CD14-positive monocyte (primary cell): ENCODE measurements at regions not wholly inside any gene's neighbourhood (a gene's known extent, or its start where the extent isn't known, plus 50 kb on each side); places are given as distances from the start of the nearest gene placed in this dataset.

Experiments used
- DNase-seq, 3 donors: peaks; one replicate each; pipeline ENCODE4 v3.0.0-alpha.2; 2011 to 2022
- H2AFZ ChIP-seq: 2 replicates; pipeline ENCODE4 v1.6.0; 2012; ENCODE audit warnings: mild to moderate bottlenecking, low read depth, low read length, inconsistent platforms; ENCODE audit not compliant: insufficient read depth, poor library complexity, severe bottlenecking
- H3K27ac ChIP-seq, 2 donors: 1 replicate in 1 of 2; 2 replicates in 1 of 2; pipeline ENCODE4 v1.5.1; 2012 to 2013; ENCODE audit warnings: low read length in 2 of 2, control low read depth in 1 of 2, inconsistent platforms in 1 of 2, low read depth in 1 of 2, mild to moderate bottlenecking in 1 of 2
- H3K27me3 ChIP-seq, 2 donors: one replicate each; pipeline versions ENCODE4 v1.6.0 to v1.6.1; 2011 to 2013; ENCODE audit warnings: low read length in 2 of 2; ENCODE audit not compliant: control insufficient read depth in 2 of 2, insufficient read depth in 2 of 2
- H3K36me3 ChIP-seq, 2 donors: replicated peaks in 1 of 2; 1 replicate in 1 of 2; 2 replicates in 1 of 2; pipeline versions ENCODE4 v1.5.1 to v1.6.1; 2012 to 2013; ENCODE audit warnings: low read length in 2 of 2, control low read depth in 1 of 2, inconsistent platforms in 1 of 2, mild to moderate bottlenecking in 1 of 2; ENCODE audit not compliant: insufficient read depth in 2 of 2, control insufficient read depth in 1 of 2
- H3K4me1 ChIP-seq, 2 donors: 1 replicate in 1 of 2; 2 replicates in 1 of 2; pipeline versions ENCODE4 v1.5.1 to v1.6.1; 2012 to 2013; ENCODE audit warnings: low read length in 2 of 2, control low read depth in 1 of 2, inconsistent platforms in 1 of 2, mild to moderate bottlenecking in 1 of 2, moderate library complexity in 1 of 2; ENCODE audit not compliant: insufficient read depth in 2 of 2, control insufficient read depth in 1 of 2
- H3K4me2 ChIP-seq: replicated peaks from 2 replicates; pipeline ENCODE3; 2012; ENCODE audit warnings: low read length, moderate library complexity, mild to moderate bottlenecking; ENCODE audit not compliant: poor library complexity, severe bottlenecking; ENCODE audit errors: extremely low read depth
- H3K4me3 ChIP-seq, 3 experiments: fragments of 200-600 bp in 1 of 3; sonication (generic) in 1 of 3; replicated peaks in 1 of 3; 1 replicate in 2 of 3; 2 replicates in 1 of 3; pipeline ENCODE4 v1.5.1; 2011 to 2013; ENCODE audit warnings: low read length in 3 of 3, mild to moderate bottlenecking in 3 of 3, control low read depth in 2 of 3, low read depth in 2 of 3, inconsistent platforms in 1 of 3, moderate library complexity in 1 of 3
- H3K79me2 ChIP-seq: 2 replicates; pipeline ENCODE4 v1.6.0; 2012; ENCODE audit warnings: mild to moderate bottlenecking, control low read depth, inconsistent platforms, low read length, moderate library complexity; ENCODE audit not compliant: insufficient read depth
- H3K9ac ChIP-seq: 2 replicates; pipeline ENCODE4 v1.6.0; 2017; ENCODE audit warnings: low read length, mild to moderate bottlenecking; ENCODE audit not compliant: insufficient read depth, poor library complexity, severe bottlenecking
- H3K9me3 ChIP-seq, 2 donors: replicated peaks in 1 of 2; 1 replicate in 1 of 2; 2 replicates in 1 of 2; pipeline versions ENCODE4 v1.5.1 to v1.6.1; 2012 to 2013; ENCODE audit warnings: low read length in 2 of 2, control low read depth in 1 of 2; ENCODE audit not compliant: control insufficient read depth in 1 of 2, insufficient read depth in 1 of 2
- H4K20me1 ChIP-seq: 2 replicates; pipeline ENCODE4 v1.6.0; 2012; ENCODE audit warnings: mild to moderate bottlenecking, low read length, control low read depth, moderate library complexity; ENCODE audit not compliant: insufficient read depth
- H3K27ac Mint-ChIP-seq, 7 donors: one replicate each; pipeline ENCODE4 v1.8.0; 2020; ENCODE audit warnings: mild to moderate bottlenecking in 7 of 7, mixed read lengths in 7 of 7, moderate library complexity in 6 of 7, inconsistent platforms in 2 of 7
- H3K27me3 Mint-ChIP-seq, 3 donors: one replicate each; pipeline ENCODE4 v1.8.0; 2021 to 2022; ENCODE audit warnings: low read depth in 3 of 3, mild to moderate bottlenecking in 3 of 3, mixed read lengths in 3 of 3, moderate library complexity in 3 of 3, inconsistent platforms in 1 of 3
- H3K36me3 Mint-ChIP-seq, 2 donors: one replicate each; pipeline ENCODE4 v1.8.0; 2020; ENCODE audit warnings: mixed read lengths in 2 of 2, inconsistent platforms in 1 of 2, mild to moderate bottlenecking in 1 of 2
- H3K4me1 Mint-ChIP-seq: one replicate; pipeline ENCODE4 v1.8.0; 2020; ENCODE audit warnings: mild to moderate bottlenecking, mixed read lengths
- H3K4me3 Mint-ChIP-seq, 2 donors: one replicate each; pipeline ENCODE4 v1.8.0; 2020; ENCODE audit warnings: mild to moderate bottlenecking in 2 of 2, mixed read lengths in 2 of 2, moderate library complexity in 1 of 2
- H3K9me3 Mint-ChIP-seq, 7 donors: one replicate each; pipeline ENCODE4 v1.8.0; 2020 to 2022; ENCODE audit warnings: mixed read lengths in 7 of 7, mild to moderate bottlenecking in 6 of 7, moderate library complexity in 6 of 7, inconsistent platforms in 2 of 7
- WGBS: methylation state at CpG from one replicate; pipeline ENCODE4 v1.1.5; 2013; ENCODE audit warnings: missing lambda C conversion rate; ENCODE audit not compliant: insufficient coverage; 5-methylcytosine and 5-hydroxymethylcytosine counted together
- intact Hi-C, 2 donors: fragments of 100-400 bp; cut with micrococcal nuclease; formaldehyde crosslinking; loops; one replicate each; pipeline versions ENCODE4 v1.15.0 to v1.15.1; 2023
- TF ChIP-seq, protein P1 (sequence below): fragments of 200-600 bp; IDR thresholded peaks from one replicate; pipeline ENCODE4 v1.8.0; 2022; ENCODE audit warnings: antibody characterized with exemption, mild to moderate bottlenecking

DNA sequence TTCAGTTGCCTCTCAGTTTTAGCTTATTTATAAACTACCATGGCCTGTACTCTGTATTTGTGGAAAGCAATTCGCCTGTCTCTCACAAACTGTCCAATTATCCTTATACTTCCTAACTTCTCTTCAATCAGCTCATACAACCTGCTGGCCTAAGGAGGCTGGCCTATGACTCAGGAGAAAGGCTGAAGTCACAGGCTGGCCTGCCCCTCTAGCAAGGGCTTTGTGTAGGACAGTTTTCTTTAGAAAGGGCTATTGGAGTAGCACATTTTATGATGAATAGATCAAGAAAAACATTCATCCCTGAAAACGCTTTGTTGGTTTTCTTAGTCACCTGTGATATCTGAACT, 988.7 kb upstream of the ARRDC3 start:
- no peak for DNase-seq
- H3K9me3 Mint-ChIP-seq: peaks cover 0 to 10% (median 2%) of the 10 kb centered on the region in 7 donors
- H3K4me3 Mint-ChIP-seq: no peak overlapping the region
- Histone ChIP-seq H3K9me3 (peaks cover 8 to 13% of the 10 kb centered on the region in 2 donors), H3K36me3 (no peaks in the 10 kb centered on the region), H3K79me2 (no peaks in the 10 kb centered on the region), H3K27ac (no peak overlapping the region), H3K4me1 (no peaks in the 10 kb centered on the region), H3K4me3 (no peak overlapping the region), H3K9ac (no peak overlapping the region), H2AFZ (no peak overlapping the region), H3K27me3 (no peaks in the 10 kb centered on the region), H3K4me2 (no peak overlapping the region), H4K20me1 (no peaks in the 10 kb centered on the region)
- TF ChIP-seq, protein P1, sequence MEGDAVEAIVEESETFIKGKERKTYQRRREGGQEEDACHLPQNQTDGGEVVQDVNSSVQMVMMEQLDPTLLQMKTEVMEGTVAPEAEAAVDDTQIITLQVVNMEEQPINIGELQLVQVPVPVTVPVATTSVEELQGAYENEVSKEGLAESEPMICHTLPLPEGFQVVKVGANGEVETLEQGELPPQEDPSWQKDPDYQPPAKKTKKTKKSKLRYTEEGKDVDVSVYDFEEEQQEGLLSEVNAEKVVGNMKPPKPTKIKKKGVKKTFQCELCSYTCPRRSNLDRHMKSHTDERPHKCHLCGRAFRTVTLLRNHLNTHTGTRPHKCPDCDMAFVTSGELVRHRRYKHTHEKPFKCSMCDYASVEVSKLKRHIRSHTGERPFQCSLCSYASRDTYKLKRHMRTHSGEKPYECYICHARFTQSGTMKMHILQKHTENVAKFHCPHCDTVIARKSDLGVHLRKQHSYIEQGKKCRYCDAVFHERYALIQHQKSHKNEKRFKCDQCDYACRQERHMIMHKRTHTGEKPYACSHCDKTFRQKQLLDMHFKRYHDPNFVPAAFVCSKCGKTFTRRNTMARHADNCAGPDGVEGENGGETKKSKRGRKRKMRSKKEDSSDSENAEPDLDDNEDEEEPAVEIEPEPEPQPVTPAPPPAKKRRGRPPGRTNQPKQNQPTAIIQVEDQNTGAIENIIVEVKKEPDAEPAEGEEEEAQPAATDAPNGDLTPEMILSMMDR: no peak
- H3K27ac Mint-ChIP-seq: no peak overlapping the region
- WGBS: no CpG with 5 or more reads among the region's 2 CpGs
- H3K4me1 Mint-ChIP-seq: no peaks in the 10 kb centered on the region
- no peaks in the 10 kb centered on the region for H3K27me3 Mint-ChIP-seq
- intact Hi-C loops: no loop called here
- H3K36me3 Mint-ChIP-seq: no peaks in the 10 kb centered on the region

DNA sequence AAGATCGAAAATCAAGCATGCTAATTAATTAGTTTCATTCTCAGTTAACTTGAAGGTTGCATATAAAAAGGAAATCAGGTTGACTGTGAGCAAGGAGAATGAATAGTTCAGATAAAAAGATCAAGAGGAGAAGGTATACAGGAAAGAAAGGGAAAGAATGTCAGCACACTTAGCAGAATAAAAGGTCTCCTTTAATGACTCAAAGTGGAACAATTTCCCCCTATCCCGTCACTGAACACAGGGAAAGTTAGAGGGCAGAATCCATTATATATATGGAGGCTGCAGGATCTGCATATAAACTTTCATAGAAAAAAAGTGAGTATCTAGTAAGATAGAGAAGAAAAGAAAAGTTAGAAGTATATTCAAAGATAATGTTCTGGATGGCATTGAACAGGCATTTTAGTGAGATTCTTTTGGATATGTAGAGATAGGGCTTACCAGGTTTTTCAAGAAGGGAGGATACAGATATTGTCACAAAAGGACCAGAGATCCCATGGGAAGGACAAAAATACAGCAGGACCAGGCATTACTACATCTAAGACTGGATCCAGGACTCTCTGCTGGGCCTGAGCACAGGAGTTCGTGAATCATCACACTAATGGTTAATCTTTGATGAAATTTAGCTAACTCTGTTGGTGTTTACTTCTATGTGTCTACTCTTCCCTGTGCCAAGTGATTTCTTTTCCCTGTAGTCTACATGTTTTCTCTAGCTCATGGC, 988.2 kb upstream of the ARRDC3 start:
- Mint-ChIP-seq H3K4me1 (no peaks in the 10 kb centered on the region), H3K27me3 (no peaks in the 10 kb centered on the region), H3K36me3 (no peaks in the 10 kb centered on the region), H3K9me3 (peaks cover 0 to 10% (median 2%) of the 10 kb centered on the region in 7 donors), H3K4me3 (no peak overlapping the region), H3K27ac (no peak overlapping the region)
- no peaks in the 10 kb centered on the region for H3K4me1 ChIP-seq
- TF ChIP-seq, protein P1: no peak
- intact Hi-C loops: no loop called here
- H3K27me3 ChIP-seq: no peaks in the 10 kb centered on the region
- no peak for DNase-seq
- no peaks in the 10 kb centered on the region for H4K20me1 ChIP-seq
- H3K79me2 ChIP-seq: no peaks in the 10 kb centered on the region
- no peaks in the 10 kb centered on the region for H3K36me3 ChIP-seq
- peaks cover 8 to 13% of the 10 kb centered on the region in 2 donors for H3K9me3 ChIP-seq
- no peak overlapping the region for H3K4me2 ChIP-seq
- WGBS: no CpG with 5 or more reads among the region's 3 CpGs
- no peak overlapping the region for H3K27ac ChIP-seq
- no peak overlapping the region for H3K4me3 ChIP-seq
- no peak overlapping the region for H3K9ac ChIP-seq
- no peak overlapping the region for H2AFZ ChIP-seq
